IMR-90 (cell line): ENCODE measurements at regions not wholly inside any gene's neighbourhood (a gene's known extent, or its start where the extent isn't known, plus 50 kb on each side); places are given as distances from the start of the nearest gene placed in this dataset.

Source experiments
- ATAC-seq: fragments of 200-7000 bp; cut with Tn5 transposase; 2 replicates; pipeline ENCODE4 v1.9.1; 2020; ENCODE audit warnings: low read depth, mild to moderate bottlenecking, moderate library complexity
- BruUV-seq: library from RNA; stranded (reverse); fragments of 400-500 nt; replicated peaks from 2 replicates; lab custom pipeline; 2021; lab: Mats Ljungman, UMichigan
- CTCF ChIA-PET: fragments of 300-600 bp; formaldehyde crosslinking; extraction: SDS; loops from one replicate; lab custom pipeline; 2021; ENCODE audit warnings: antibody characterized with exemption; lab: Yijun Ruan, JAX
- POLR2A ChIA-PET: fragments of 300-600 bp; sonication (Branson Sonifier 250); formaldehyde crosslinking; loops from one replicate; lab custom pipeline; 2022; ENCODE audit warnings: antibody characterized with exemption; ENCODE audit not compliant: unreplicated experiment; lab: Charles Lee
- DNase-seq: peaks from one replicate; pipeline ENCODE4 v3.0.0; 2013
- H2AFZ ChIP-seq: replicated peaks from 2 replicates; pipeline ENCODE3; 2013; ENCODE audit warnings: low read length, mild to moderate bottlenecking; ENCODE audit not compliant: poor library complexity
- H2AK5ac ChIP-seq: 2 replicates; pipeline ENCODE4 v1.6.1; 2013; ENCODE audit warnings: low read depth, low read length, inconsistent platforms
- H2AK9ac ChIP-seq: replicated peaks from 2 replicates; pipeline ENCODE3; 2013; ENCODE audit warnings: mild to moderate bottlenecking, low read depth, low read length, moderate library complexity; ENCODE audit not compliant: poor library complexity
- H2BK120ac ChIP-seq: 2 replicates; pipeline ENCODE4 v1.6.1; 2013; ENCODE audit warnings: low read depth, low read length, inconsistent platforms
- H2BK15ac ChIP-seq: 3 replicates; pipeline ENCODE4 v1.6.1; 2013; ENCODE audit warnings: low read depth, low read length, inconsistent platforms
- H2BK20ac ChIP-seq: 2 replicates; pipeline ENCODE4 v1.6.1; 2013; ENCODE audit warnings: low read depth, mild to moderate bottlenecking, inconsistent platforms, low read length, moderate library complexity
- H2BK5ac ChIP-seq: 2 replicates; pipeline ENCODE4 v1.6.1; 2013; ENCODE audit warnings: mild to moderate bottlenecking, low read depth, low read length, inconsistent platforms; ENCODE audit not compliant: poor library complexity, severe bottlenecking
- H3K14ac ChIP-seq: replicated peaks from 2 replicates; pipeline ENCODE4 v1.6.1; 2013; ENCODE audit warnings: low read depth, low read length, inconsistent platforms
- H3K18ac ChIP-seq: 2 replicates; pipeline ENCODE4 v1.6.1; 2013; ENCODE audit warnings: low read depth, low read length, control low read depth
- H3K23ac ChIP-seq: 2 replicates; pipeline ENCODE4 v1.6.1; 2013; ENCODE audit warnings: low read depth, low read length, inconsistent platforms
- H3K27ac ChIP-seq: 2 replicates; pipeline ENCODE4 v1.5.1; 2013; ENCODE audit warnings: mild to moderate bottlenecking, control low read depth, low read length; ENCODE audit not compliant: insufficient read depth
- H3K27me3 ChIP-seq: 2 replicates; pipeline ENCODE4 v1.6.1; 2013; ENCODE audit warnings: low read length; ENCODE audit not compliant: control insufficient read depth, insufficient read depth
- H3K36me3 ChIP-seq: 2 replicates; pipeline ENCODE4 v1.6.1; 2013; ENCODE audit warnings: low read length, mixed read lengths; ENCODE audit not compliant: control insufficient read depth, insufficient read depth
- H3K4ac ChIP-seq: 2 replicates; pipeline ENCODE4 v1.6.1; 2013; ENCODE audit warnings: low read depth, low read length, inconsistent platforms
- H3K4me1 ChIP-seq: 2 replicates; pipeline ENCODE4 v1.6.1; 2013; ENCODE audit warnings: low read length, mixed read lengths; ENCODE audit not compliant: control insufficient read depth, insufficient read depth
- H3K4me2 ChIP-seq: 2 replicates; pipeline ENCODE4 v1.6.1; 2013; ENCODE audit warnings: low read depth, mild to moderate bottlenecking, control low read depth, low read length, moderate library complexity
- H3K4me3 ChIP-seq: 2 replicates; pipeline ENCODE4 v1.5.1; 2013; ENCODE audit warnings: low read depth, mild to moderate bottlenecking, control low read depth, low read length, moderate library complexity; ENCODE audit not compliant: insufficient read depth
- H3K56ac ChIP-seq: 2 replicates; pipeline ENCODE4 v1.6.1; 2013; ENCODE audit warnings: low read length, inconsistent platforms; ENCODE audit not compliant: insufficient read depth; ENCODE audit errors: extremely low read depth
- H3K79me1 ChIP-seq, 2 experiments: 2 replicates each; pipeline ENCODE4 v1.6.1; 2013; ENCODE audit warnings: low read length in 2 of 2, inconsistent platforms in 1 of 2, low read depth in 1 of 2
- H3K9ac ChIP-seq: 2 replicates; pipeline ENCODE4 v1.6.1; 2013; ENCODE audit warnings: low read depth, low read length, control low read depth
- H3K9me1 ChIP-seq: 2 replicates; pipeline ENCODE4 v1.6.1; 2013; ENCODE audit warnings: low read length, inconsistent platforms; ENCODE audit not compliant: insufficient read depth
- H3K9me3 ChIP-seq: 2 replicates; pipeline ENCODE4 v1.6.1; 2013; ENCODE audit warnings: low read length; ENCODE audit not compliant: control insufficient read depth, insufficient read depth
- H4K20me1 ChIP-seq: 2 replicates; pipeline ENCODE4 v1.6.1; 2013; ENCODE audit warnings: low read length, inconsistent platforms; ENCODE audit not compliant: insufficient read depth
- H4K5ac ChIP-seq: 2 replicates; pipeline ENCODE4 v1.6.1; 2013; ENCODE audit warnings: mild to moderate bottlenecking, low read depth, low read length, control low read depth
- H4K8ac ChIP-seq, 2 experiments: 2 replicates each; pipeline ENCODE4 v1.6.1; 2013; ENCODE audit warnings: low read depth in 2 of 2, low read length in 2 of 2, control low read depth in 1 of 2, inconsistent platforms in 1 of 2
- H4K91ac ChIP-seq: 2 replicates; pipeline ENCODE4 v1.6.1; 2013; ENCODE audit warnings: low read depth, low read length, inconsistent platforms; ENCODE audit not compliant: insufficient read depth
- CEBPB ChIP-seq: IDR thresholded peaks from 2 replicates; pipeline ENCODE4 v1.6.1; 2012; ENCODE audit warnings: low read depth, low read length, improper control_type of control experiment
- MAFK ChIP-seq: IDR thresholded peaks from 2 replicates; pipeline ENCODE4 v1.6.1; 2012; ENCODE audit warnings: low read depth, low read length, improper control_type of control experiment
- POLR2A ChIP-seq: IDR thresholded peaks from 2 replicates; pipeline ENCODE4 v1.6.1; 2012; ENCODE audit warnings: mild to moderate bottlenecking, low read depth, low read length
- WGBS, 2 experiments: methylation state at CpG; one replicate each; pipeline versions ENCODE4 v1.1.5 to v1.1.7; 2013; ENCODE audit warnings: missing lambda C conversion rate in 2 of 2; ENCODE audit not compliant: insufficient read length in 1 of 2; ENCODE audit errors: extremely low coverage in 2 of 2; 5-methylcytosine and 5-hydroxymethylcytosine counted together
- dilution Hi-C: fragments of 300-500 bp; cut with HindIII; formaldehyde crosslinking; loops from one replicate; pipeline ENCODE4 v1.14.3; 2018; ENCODE audit warnings: low sequenced_read_pairs; ENCODE audit not compliant: unreplicated experiment
- in situ Hi-C: fragments of 300-500 bp; cut with MboI; formaldehyde crosslinking; loops from 3 replicates; pipeline ENCODE4 v1.14.3; 2019; ENCODE audit warnings: low sequenced_read_pairs, inconsistent platforms, mixed read lengths
- intact Hi-C: fragments of 100-400 bp; cut with micrococcal nuclease; formaldehyde crosslinking; loops from 2 replicates; pipeline ENCODE4 v1.10.0; 2022

- Histone ChIP-seq H2BK20ac (no peak overlapping the region), H3K36me3 (no peaks in the 10 kb centered on the region), H4K91ac (no peak overlapping the region), H3K9ac (no peak overlapping the region), H3K4me2 (no peak overlapping the region), H4K5ac (no peak overlapping the region), H3K4me1 (no peaks in the 10 kb centered on the region), H2BK5ac (no peak overlapping the region), H3K79me1 (no peaks in the 10 kb centered on the region), H2BK15ac (no peak overlapping the region), H4K20me1 (no peaks in the 10 kb centered on the region), H2AK9ac (no peak overlapping the region), H3K27ac (no peak overlapping the region), H2AK5ac (no peak overlapping the region), H3K56ac (no peak overlapping the region), H4K8ac (no peak overlapping the region), H2AFZ (no peak overlapping the region), H3K18ac (no peak overlapping the region), H3K9me3 (peaks cover 4% of the 10 kb centered on the region; the same call in 1 of the 2 replicates), H3K23ac (no peak overlapping the region), H3K4ac (no peak overlapping the region), H3K9me1 (no peaks in the 10 kb centered on the region), H2BK120ac (no peak overlapping the region), H3K14ac (no peak overlapping the region), H3K27me3 (peaks cover 5% of the 10 kb centered on the region), H3K4me3 (no peak overlapping the region)
- POLR2A ChIA-PET: no interaction called here
- no peak for TF ChIP-seq POLR2A
- TF ChIP-seq CEBPB: no peak
- no peak for TF ChIP-seq MAFK
- CTCF ChIA-PET: no interaction called here
- in situ Hi-C loops (no loop called here), dilution Hi-C loops (no loop called here), intact Hi-C loops (no loop called here)
- WGBS, 2 experiments: 20% methylated on average over 1 of the region's 18 CpGs; no CpG with 5 or more reads in 1 of the 2 experiments
- BruUV-seq: no TSS peak
- ATAC-seq (no peak), DNase-seq (no peak)
Observed at GRCh38 chr10:120980279-120981255, 129.4 kb downstream of the WDR11 start.
